Activated naive CD4-positive, alpha-beta T cell treated with anti-CD3 and anti-CD28 coated beads, Interleukin-2, amount 10 ng/mL, durations not matched to agents 7 days and 5 days (primary cell): ENCODE measurements at regions not wholly inside any gene's neighbourhood (a gene's known extent, or its start where the extent isn't known, plus 50 kb on each side); places are given as distances from the start of the nearest gene placed in this dataset.

Experiments
- CTCF ChIA-PET: fragments of 350-600 bp; sonication (Branson Sonifier 250); formaldehyde crosslinking; loops from one replicate; lab custom pipeline; 2021; ENCODE audit warnings: antibody characterized with exemption; lab: Charles Lee
- DNase-seq: peaks from one replicate; pipeline ENCODE4 v3.0.0-alpha.2; 2020
- H3K27ac Mint-ChIP-seq: one replicate; pipeline ENCODE4 v1.8.0; 2021; ENCODE audit warnings: mild to moderate bottlenecking, moderate library complexity, mixed read lengths
- H3K27me3 Mint-ChIP-seq: one replicate; pipeline ENCODE4 v1.8.0; 2021; ENCODE audit warnings: mild to moderate bottlenecking, mixed read lengths
- H3K36me3 Mint-ChIP-seq: one replicate; pipeline ENCODE4 v1.8.0; 2021; ENCODE audit warnings: mixed read lengths
- H3K4me1 Mint-ChIP-seq: one replicate; pipeline ENCODE4 v1.8.0; 2021; ENCODE audit warnings: mixed read lengths
- H3K4me3 Mint-ChIP-seq: one replicate; pipeline ENCODE4 v1.8.0; 2021; ENCODE audit warnings: mild to moderate bottlenecking, moderate library complexity, mixed read lengths
- H3K9me3 Mint-ChIP-seq: one replicate; pipeline ENCODE4 v1.8.0; 2021; ENCODE audit warnings: mixed read lengths

GRCh38 chr3:134742202-134742601, 52.9 kb upstream of the EPHB1 start:
- CTCF ChIA-PET: no interaction called here
- Mint-ChIP-seq H3K4me3 (no peak overlapping the region), H3K27me3 (peaks cover 8% of the 10 kb centered on the region), H3K4me1 (no peaks in the 10 kb centered on the region), H3K9me3 (peaks cover 2% of the 10 kb centered on the region), H3K27ac (no peak overlapping the region), H3K36me3 (no peaks in the 10 kb centered on the region)
- DNase-seq: no peak

GRCh38 chr3:134743006-134743405, 52.1 kb upstream of the EPHB1 start:
- CTCF ChIA-PET: interaction anchor here (1.2 kb wide), 1 partner anchor 142 kb away, joined by 5 read pairs; no protein-coding TSS in a partner anchor
- DNase-seq: no peak
- no peak overlapping the region for H3K4me3 Mint-ChIP-seq

More at GRCh38 chr3:134743006-134743405, 52.1 kb upstream of the EPHB1 start:
- Mint-ChIP-seq H3K27me3 (peaks cover 8% of the 10 kb centered on the region), H3K9me3 (peaks cover 2% of the 10 kb centered on the region), H3K36me3 (no peaks in the 10 kb centered on the region), H3K27ac (no peak overlapping the region), H3K4me1 (no peaks in the 10 kb centered on the region)
